H7 (cell line): ENCODE measurements at regions not wholly inside any gene's neighbourhood (a gene's known extent, or its start where the extent isn't known, plus 50 kb on each side); places are given as distances from the start of the nearest gene placed in this dataset.

ENCODE experiments used
- DNase-seq: peaks from one replicate; pipeline ENCODE4 v3.0.0; 2012
- H3K27me3 ChIP-seq: 2 replicates; pipeline ENCODE4 v1.6.0; 2011; ENCODE audit warnings: mild to moderate bottlenecking, low read length; ENCODE audit not compliant: control insufficient read depth, insufficient read depth
- H3K36me3 ChIP-seq: replicated peaks from 2 replicates; pipeline ENCODE4 v1.5.1; 2011; ENCODE audit warnings: low read length; ENCODE audit not compliant: control insufficient read depth, insufficient read depth
- H3K4me3 ChIP-seq: 2 replicates; pipeline ENCODE4 v1.5.1; 2011; ENCODE audit warnings: low read depth, mild to moderate bottlenecking, control low read depth, low read length, moderate library complexity; ENCODE audit not compliant: insufficient read depth

DNA sequence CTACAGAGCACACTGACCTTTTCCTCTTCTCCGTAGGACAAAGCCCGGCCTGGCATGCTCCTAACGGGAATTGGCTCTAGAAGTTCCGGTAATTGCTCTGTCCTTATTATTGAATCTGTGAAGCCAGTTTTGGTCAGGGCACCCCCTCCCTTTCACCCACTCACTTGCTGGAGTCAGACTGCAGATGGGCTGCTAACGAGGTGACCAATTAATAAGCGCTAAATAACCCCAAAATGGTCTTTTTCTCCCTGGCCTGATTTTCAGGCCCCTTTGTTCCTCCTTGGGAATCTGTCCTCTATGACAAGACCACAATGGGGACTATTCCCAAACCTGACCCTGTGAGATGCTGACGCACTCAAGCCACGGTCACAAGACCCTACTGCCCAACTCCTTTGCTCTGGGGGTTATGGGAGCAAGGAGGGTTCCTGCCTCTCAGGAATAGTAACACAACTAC is 610.0 kb upstream of the CADM1 start:
- no peak for DNase-seq
- Histone ChIP-seq H3K36me3 (no peaks in the 10 kb centered on the region), H3K27me3 (peaks cover 13% of the 10 kb centered on the region), H3K4me3 (no peak overlapping the region)

DNA sequence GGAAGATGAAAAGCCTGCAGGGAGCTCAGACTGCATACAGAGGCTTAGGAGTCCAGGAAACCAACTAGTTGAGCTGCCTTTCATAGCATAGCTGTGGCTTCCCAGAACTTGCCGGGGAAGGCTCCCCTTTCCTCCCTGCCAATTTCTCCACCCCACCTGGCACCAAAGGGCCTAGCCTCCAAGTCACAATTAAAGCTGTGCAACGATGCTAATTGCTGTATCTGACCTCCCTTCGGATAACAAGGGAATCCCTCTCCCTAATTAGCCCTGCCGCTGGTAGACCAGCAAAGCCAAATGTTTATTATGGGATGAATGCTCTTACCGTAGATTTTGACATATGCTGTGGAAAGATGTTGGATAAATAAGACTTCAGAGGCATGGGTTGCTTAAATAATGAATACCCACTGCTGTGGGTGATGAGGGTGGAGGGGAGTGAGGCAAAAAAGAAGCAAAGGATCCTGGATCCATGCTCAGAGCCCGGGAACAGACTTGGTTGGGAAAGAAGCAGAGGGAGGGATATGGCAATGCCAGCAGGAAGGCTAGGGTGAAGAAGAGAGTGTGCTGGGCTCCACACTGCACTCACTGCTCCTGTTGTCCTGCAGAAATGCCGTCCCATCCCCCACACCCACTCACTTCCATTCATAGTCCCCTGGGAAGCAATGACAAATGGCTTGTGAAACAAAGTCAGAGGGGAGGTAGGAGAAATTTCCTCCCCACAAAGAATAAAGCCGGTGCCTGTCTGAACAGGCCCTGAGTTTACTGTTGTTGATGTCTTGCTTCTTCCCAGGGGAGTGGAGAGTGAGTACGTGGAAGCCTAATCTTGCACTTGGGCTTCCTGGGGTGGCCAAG is 608.1 kb upstream of the CADM1 start:
- no peaks in the 10 kb centered on the region for H3K36me3 ChIP-seq
- no peak for DNase-seq
- peaks cover 29% of the 10 kb centered on the region for H3K27me3 ChIP-seq
- H3K4me3 ChIP-seq, result no peak overlapping the region

DNA sequence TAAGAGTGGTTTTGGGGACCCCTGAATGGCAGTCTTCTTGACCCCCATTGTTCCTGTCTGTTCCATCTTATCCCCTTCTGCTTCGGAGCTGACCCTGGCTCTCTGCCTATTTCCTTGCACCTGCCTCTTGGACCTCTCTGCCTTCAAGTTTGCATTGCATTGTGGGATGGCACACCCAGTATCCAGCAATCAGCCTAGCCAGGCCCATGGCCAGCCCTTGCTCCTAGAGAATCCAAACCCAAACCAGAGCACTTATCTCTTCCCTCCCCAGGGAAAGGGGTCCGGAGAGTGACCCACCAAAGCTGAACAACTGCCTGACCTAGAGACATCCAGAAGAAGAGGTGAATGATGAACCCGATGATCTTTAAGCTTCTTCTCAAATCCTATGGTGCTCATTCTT is 607.3 kb upstream of the CADM1 start:
- H3K36me3 ChIP-seq, result no peaks in the 10 kb centered on the region
- no peak overlapping the region for H3K4me3 ChIP-seq
- no peak for DNase-seq
- H3K27me3 ChIP-seq, result peaks cover 31% of the 10 kb centered on the region

DNA sequence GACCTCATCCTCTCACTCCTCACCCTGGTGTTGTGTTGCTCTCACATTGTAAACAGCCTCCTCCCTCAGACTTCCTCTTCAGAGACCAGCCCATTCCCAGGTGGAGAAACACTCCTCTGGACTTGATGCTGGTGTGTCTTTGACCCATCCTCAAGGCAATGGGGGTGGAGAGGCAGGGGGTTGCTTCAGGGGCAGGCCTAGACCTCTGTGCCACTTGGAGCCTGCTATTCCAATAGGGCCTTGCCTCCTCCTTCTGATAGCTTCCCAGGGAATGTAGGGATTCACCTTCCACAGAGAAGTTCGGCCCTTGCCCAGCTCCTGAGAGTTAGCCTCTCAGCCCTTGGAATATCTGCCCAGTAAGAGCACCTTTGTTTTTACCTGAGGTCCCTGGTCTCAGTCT is 606.6 kb upstream of the CADM1 start:
- H3K4me3 ChIP-seq, result no peak overlapping the region
- no peaks in the 10 kb centered on the region for H3K36me3 ChIP-seq
- no peak for DNase-seq
- H3K27me3 ChIP-seq, result peaks cover 35% of the 10 kb centered on the region

DNA sequence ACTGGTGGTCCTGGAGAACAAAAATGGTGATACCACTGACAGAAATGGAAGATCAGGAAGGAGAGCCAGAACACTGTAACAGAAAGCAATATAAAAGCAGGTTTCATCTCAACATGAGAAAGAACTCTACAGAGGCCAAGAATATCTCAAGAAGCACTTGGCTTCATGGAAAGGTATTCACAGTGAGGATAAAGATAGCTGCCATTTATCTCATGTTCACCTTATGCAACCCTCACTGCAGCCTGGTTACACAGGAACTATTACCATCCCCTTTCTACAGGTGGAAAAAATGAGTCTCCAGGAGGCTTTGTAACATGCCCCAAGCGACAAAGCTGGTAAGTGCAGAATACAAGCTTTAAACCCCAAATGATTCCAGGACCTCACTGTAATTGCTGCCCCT is 606.1 kb upstream of the CADM1 start:
- no peak for DNase-seq
- no peaks in the 10 kb centered on the region for H3K36me3 ChIP-seq
- no peak overlapping the region for H3K4me3 ChIP-seq
- H3K27me3 ChIP-seq, result peaks cover 39% of the 10 kb centered on the region

DNA sequence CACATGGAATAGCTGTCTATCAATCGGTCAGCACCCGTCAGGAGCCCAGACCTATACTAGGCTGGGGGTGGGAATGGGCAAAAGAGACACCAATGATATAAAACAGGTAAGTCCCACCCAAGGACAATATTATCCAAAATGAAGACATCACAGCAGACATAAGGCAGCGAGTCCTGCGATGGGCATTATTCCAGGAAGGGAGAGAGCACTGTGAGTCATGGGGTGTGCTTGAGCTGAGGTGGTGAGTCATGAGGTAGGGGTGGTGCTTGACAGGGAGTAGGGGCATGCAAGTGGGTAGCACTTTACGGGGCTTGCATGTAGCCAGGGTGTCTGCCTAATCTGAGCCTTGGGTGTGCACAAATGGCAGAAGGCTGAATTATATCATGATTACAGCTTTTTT is 605.0 kb upstream of the CADM1 start:
- Histone ChIP-seq H3K36me3 (no peaks in the 10 kb centered on the region), H3K27me3 (peaks cover 46% of the 10 kb centered on the region)
- no peak for DNase-seq

DNA sequence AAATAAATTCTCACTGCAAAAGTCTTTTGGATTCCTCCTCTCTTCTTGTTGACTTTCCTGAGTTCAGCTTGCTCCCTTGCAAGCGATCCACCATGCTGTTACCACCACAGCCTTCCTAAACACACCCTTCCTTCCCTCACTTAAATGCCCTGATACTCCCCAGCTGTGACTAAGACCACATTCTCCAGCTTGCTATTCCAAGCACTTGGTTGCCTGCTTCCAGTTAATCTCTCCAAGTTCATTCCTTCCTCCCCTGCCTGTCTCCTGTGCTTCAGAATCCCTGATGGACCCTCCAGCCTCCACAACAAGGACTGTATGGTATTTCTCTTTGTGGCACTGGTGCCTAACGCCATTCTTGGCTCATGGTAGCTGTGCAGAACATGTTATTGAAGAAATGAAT is 603.9 kb upstream of the CADM1 start:
- DNase-seq, result no peak
- Histone ChIP-seq H3K36me3 (no peaks in the 10 kb centered on the region), H3K27me3 (peaks cover 48% of the 10 kb centered on the region), H3K4me3 (no peak overlapping the region)

More for the DNA sequence above, 605.0 kb upstream of the CADM1 start:
- H3K4me3 ChIP-seq, result no peak overlapping the region

DNA sequence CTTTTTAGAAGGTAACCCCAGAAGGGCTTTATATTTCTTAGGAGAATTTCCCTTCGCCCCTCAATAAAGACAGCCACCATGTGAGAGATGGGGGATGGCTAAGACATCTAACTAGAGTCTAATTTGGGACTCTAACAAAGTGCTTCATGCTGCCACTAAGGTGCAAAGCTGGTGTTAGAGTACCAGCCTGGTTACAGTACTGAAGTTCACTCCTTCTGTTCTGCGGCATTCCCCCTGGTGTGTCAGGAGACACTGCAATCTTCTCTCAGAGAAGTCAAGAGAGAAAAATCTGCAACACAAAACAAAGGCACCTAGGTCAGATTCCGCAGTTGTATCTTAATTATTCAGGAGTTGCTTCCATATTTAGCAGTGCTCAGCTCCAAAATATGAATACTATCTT is 603.0 kb upstream of the CADM1 start:
- no peak overlapping the region for H3K4me3 ChIP-seq
- no peaks in the 10 kb centered on the region for H3K36me3 ChIP-seq
- peaks cover 50% of the 10 kb centered on the region for H3K27me3 ChIP-seq
- DNase-seq, result peak; percentile 46

DNA sequence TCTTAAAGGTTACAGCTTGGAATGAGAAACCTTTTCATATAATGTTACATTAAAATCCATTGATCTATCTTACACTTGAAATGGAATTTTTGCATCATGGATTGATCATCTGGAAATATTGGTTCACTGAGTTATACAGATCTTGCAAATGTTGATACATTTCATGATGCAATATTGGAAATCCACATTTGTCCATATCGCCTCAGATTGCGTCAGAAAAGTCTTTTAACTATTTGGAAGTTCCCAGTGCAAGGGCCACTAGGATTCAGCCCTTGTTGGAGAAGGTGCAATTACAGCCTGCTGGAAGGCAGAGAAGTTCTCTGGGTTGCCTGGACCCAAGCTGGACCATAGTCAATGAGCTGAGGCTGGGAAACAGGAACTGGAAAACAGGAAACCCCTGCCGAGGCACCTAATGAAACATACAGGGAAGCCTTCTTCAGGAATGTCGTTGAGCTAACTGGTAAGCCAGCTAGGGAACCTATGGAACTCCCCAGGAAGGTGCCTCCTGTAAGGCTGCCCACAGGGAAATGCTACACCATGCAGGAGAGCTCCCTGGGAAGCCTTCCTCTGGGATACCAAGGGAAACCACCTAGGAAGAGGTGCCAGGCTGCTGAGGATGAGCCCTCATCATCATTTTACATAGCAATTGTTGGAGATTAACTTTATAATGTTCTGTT is 600.4 kb upstream of the CADM1 start:
- H3K27me3 ChIP-seq, result peaks cover 41% of the 10 kb centered on the region
- DNase-seq, result no peak

DNA sequence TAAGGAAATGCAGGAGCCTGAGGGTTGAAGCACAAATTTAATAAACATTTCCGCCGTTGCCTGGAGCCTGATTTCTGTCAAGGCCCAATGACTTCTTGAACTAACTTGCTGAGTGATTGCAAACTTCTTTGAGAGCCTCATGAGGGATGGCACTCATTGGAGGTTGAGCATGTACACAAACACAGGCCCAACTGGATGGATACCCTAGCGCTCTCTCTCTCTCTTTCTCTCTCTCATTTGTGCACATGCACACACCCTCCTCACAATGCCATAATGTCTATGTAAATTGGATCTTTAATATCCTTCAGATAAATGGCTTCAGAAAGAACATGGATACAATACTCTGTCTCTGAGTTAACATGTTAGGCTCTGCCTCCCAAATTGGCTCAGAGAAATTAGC is 597.7 kb upstream of the CADM1 start:
- no peak for DNase-seq
- Histone ChIP-seq H3K4me3 (no peak overlapping the region), H3K36me3 (no peaks in the 10 kb centered on the region), H3K27me3 (peaks cover 24% of the 10 kb centered on the region)

More for the DNA sequence above, 600.4 kb upstream of the CADM1 start:
- Histone ChIP-seq H3K36me3 (no peaks in the 10 kb centered on the region), H3K4me3 (no peak overlapping the region)

DNA sequence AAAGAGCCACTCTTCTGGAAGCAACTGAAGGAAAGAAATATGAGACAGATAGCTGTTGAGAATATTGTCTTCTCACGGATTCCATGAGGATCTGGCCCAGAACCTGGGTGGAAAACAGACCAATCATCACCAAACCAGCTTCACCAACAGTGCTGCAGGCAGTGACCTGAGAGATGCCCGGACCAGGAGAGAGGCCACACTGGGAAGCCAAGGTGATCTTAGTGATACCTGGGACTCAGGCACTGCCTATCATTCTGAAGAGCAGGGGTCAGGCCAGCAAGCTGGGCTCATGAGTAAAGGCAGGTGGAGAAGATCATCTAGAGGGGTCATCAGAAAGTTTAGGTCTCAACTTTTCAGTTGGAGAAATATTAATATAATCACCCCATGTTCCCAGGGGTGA is 595.8 kb upstream of the CADM1 start:
- H3K27me3 ChIP-seq, result peaks cover 11% of the 10 kb centered on the region
- H3K36me3 ChIP-seq, result no peaks in the 10 kb centered on the region
- no peak for DNase-seq
- no peak overlapping the region for H3K4me3 ChIP-seq

DNA sequence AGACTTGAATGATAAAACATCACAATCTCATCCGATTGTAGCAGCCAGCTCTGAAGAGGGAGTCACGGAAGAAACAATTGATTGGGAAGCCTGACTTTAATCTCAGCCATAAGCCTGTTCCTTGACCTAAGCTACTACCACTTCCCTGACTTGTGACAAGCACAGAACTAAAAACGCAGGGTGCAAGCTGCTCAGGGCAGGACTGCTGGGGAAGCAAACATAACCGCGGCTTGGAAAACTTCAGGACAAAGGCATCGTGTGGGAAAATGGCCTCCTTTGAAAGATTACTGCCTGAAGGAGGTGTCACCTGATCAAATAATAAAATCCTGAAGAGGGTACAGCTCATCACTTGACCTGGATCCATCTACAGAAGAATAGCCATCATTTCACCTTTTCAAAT is 595.3 kb upstream of the CADM1 start:
- Histone ChIP-seq H3K4me3 (no peak overlapping the region), H3K36me3 (no peaks in the 10 kb centered on the region), H3K27me3 (peaks cover 7% of the 10 kb centered on the region)
- no peak for DNase-seq

DNA sequence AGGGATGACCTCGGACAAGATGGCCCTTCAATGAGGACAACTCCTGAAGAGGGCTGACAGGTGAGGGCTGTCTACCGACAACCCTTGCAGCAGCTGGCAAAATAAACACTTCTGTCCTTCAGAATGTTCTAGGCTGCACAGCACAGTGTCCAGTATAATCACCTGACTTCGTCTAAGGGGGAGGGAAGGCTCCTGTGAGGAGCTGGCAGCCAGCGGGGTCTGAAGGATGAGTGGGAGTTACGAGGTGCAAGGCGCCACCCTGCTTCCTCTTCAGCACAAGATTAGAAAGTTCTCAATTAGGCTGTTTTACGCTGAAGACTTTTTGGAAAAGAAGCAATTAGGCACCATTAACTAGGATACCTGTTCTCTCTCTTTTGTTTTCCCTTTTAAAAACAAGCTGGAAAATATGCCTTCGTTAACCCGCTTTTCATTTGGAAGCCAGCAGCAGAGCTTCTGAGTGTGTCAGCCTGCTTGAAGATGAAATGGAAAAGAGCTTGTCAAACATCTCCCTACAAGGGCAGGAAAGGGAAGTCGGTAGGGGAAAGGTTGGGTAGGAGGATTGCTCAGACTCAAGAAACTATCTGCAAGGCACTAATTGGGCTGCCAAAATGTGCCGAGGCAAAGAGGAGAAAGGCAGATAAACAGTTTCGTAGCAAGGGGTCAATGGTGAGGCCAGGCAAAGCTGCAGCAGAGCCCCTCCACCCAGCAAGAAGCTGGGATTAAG is 592.2 kb upstream of the CADM1 start:
- H3K4me3 ChIP-seq, result no peak overlapping the region
- no peaks in the 10 kb centered on the region for H3K36me3 ChIP-seq
- H3K27me3 ChIP-seq, result peaks cover 3% of the 10 kb centered on the region
- no peak for DNase-seq

DNA sequence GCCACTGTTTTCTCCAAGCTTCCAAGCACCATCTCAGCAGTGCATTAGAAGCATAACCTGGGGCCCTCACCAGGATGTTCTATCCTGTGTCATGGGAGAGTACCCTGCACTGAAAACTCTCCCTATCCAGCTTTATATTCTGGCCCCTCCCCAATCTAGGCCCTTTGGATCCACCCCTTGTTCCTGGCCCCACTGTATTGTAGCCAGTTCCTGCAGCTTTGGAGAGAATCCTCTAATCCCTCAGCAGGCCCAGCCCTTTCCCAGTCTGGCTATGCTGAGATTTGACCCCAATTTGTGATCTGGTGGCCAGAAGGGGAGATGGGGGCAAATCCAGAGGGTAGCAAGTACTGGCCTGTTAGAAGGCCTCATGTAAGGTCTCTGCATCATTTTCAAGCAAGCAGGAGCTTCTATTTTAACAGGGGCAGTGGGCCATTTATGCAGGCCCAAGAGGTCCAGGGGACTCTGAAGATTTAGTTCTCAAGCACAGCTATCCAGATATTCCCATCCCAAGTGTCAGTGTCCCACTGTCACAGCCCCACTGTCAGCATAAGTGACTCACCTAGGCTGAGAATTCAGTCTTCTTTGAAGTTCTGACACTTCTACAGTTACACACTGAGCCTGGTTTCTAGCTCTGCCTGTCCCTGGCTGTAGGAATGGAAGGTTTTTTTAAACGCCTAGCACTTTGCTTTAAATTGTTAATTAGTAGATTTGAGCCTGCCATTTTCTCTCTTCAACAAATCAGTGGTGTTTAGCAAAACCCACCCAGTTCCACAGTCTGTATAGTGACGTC is 589.5 kb upstream of the CADM1 start:
- no peaks in the 10 kb centered on the region for H3K36me3 ChIP-seq
- no peak for DNase-seq

More for the DNA sequence above, 589.5 kb upstream of the CADM1 start:
- Histone ChIP-seq H3K27me3 (no peaks in the 10 kb centered on the region; the same call in none of the 2 replicates), H3K4me3 (no peak overlapping the region)
